Heart right ventricle (tissue), 16 donors: ENCODE measurements at regions not wholly inside any gene's neighbourhood (a gene's known extent, or its start where the extent isn't known, plus 50 kb on each side); places are given as distances from the start of the nearest gene placed in this dataset.
A peak's percentile ranks its signal among the peaks of the same experiment; 100 is the strongest.

Experiments used
- ATAC-seq, 8 donors: fragments of 200-7000 bp; cut with Tn5 transposase; one replicate each; pipeline ENCODE4 v1.9.1; 2020; ENCODE audit warnings: mild to moderate bottlenecking in 8 of 8, moderate library complexity in 8 of 8, moderate number of reproducible peaks in 1 of 8
- DNase-seq, 2 donors: peaks; one replicate each; pipeline ENCODE4 v3.0.0-alpha.2; 2020
- H3K27ac ChIP-seq, 10 donors: fragments of 200-600 bp; sonication (generic) in 2 of 10; one replicate each; pipeline versions ENCODE4 v1.5.0 to v1.8.0; 2020 to 2022; ENCODE audit warnings: mild to moderate bottlenecking in 3 of 10
- H3K27me3 ChIP-seq, 7 donors: fragments of 200-600 bp; one replicate each; pipeline ENCODE4 v1.8.0; 2021 to 2022; ENCODE audit warnings: mild to moderate bottlenecking in 2 of 7
- H3K36me3 ChIP-seq, 9 donors: fragments of 200-600 bp; sonication (generic) in 1 of 9; one replicate each; pipeline versions ENCODE4 v1.5.0 to v1.8.0; 2020 to 2022; ENCODE audit warnings: mild to moderate bottlenecking in 2 of 9
- H3K4me1 ChIP-seq, 9 donors: fragments of 200-600 bp; sonication (generic) in 1 of 9; one replicate each; pipeline versions ENCODE4 v1.5.0 to v1.8.0; 2020 to 2022; ENCODE audit warnings: mild to moderate bottlenecking in 4 of 9
- H3K4me3 ChIP-seq, 10 donors: fragments of 200-600 bp; sonication (generic) in 2 of 10; one replicate each; pipeline versions ENCODE4 v1.5.0 to v1.8.0; 2020 to 2022; ENCODE audit warnings: mild to moderate bottlenecking in 7 of 10, moderate library complexity in 2 of 10
- H3K9me3 ChIP-seq, 11 donors: fragments of 200-600 bp in 10 of 11; sonication (generic) in 2 of 11; one replicate each; pipeline versions ENCODE4 v1.5.0 to v1.8.0; 2013 to 2022; ENCODE audit warnings: mild to moderate bottlenecking in 2 of 11, control low read depth in 1 of 11, moderate library complexity in 1 of 11
- WGBS, 2 donors: extraction: QIAGEN DNeasy Blood & Tissue Kit; methylation state at CpG; one replicate each; pipeline ENCODE4 v1.1.7; 2013; ENCODE audit warnings: inconsistent platforms in 1 of 2; 5-methylcytosine and 5-hydroxymethylcytosine counted together
- intact Hi-C, 10 donors: fragments of 100-400 bp; cut with DNase I; formaldehyde crosslinking; loops; one replicate each; pipeline versions ENCODE4 v1.11.1 to v1.14.2; 2022
- TF ChIP-seq, protein P1 (sequence below), 9 donors: fragments of 200-600 bp; sonication (generic) in 2 of 9; IDR thresholded peaks; one replicate each; pipeline versions ENCODE4 v1.5.0 to v1.8.0; 2021 to 2022; ENCODE audit warnings: antibody characterized with exemption in 9 of 9, mild to moderate bottlenecking in 5 of 9, moderate library complexity in 1 of 9
- donor health status: Arrhythmogenic right ventricular cardiomyopathy.
- donor health status: ischemic (EF 13 %, LVEDD 7.1; RV severe dilation, severe dysfunction).
- donor health status: healthy with polysubstance abuse.
- donor health status: DM: no; HTN: yes; CAD: no.
- donor health status: DM: no; HTN: no; CAD: no.
- donor health status: ischemic (EF 25% LVEDD 6.9; RV normal size, moderate dysfunction).
- donor health status: ischemic (EF 25% LVEDD 5.7; RV mildly dilated, moderate dysfunction).
- donor health status: healthy.
- donor health status: DM: yes; HTN: yes; CAD: no.
- donor health status: Ischemic cardiomyopathy.
- donor health status: ischemic (EF 35%, LVEDD 5.7; RV mildly dilated, moderate dysfunction).
- donor health status: nonischemic (EF 11% LVEDD 7.7; RV severe dilation, severe dysfunction).
- donor health status: DM: yes; HTN: yes; CAD: no.
- donor health status: PGD.
- donor health status: ischemic (EF 29% LVEDD 5.4; RV normal size, mild dysfunction).
- donor health status: nonischemic (EF 23%, LVEDD 6.1; RV moderate dilation, normal function).

DNA sequence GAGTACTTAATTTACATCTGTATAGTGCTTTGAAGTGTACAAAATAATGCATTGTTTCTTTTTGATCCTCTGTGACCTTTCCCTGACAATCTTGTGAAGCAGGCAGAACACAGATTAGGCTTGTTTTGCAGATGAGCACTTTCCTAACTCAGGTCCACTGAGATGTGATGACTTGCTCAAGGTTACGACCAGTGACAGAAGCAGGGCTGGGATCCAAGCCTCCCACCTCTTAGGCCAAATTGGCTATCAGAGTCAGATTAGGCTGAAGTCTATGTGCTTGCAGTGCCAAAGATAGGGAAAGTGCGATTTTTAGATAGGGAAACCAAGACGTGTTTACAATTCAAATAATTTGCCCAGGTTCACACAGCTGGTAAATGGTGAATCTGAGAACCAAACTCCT lies 147.3 kb downstream of the OMA1 start:
- TF ChIP-seq, protein P1, sequence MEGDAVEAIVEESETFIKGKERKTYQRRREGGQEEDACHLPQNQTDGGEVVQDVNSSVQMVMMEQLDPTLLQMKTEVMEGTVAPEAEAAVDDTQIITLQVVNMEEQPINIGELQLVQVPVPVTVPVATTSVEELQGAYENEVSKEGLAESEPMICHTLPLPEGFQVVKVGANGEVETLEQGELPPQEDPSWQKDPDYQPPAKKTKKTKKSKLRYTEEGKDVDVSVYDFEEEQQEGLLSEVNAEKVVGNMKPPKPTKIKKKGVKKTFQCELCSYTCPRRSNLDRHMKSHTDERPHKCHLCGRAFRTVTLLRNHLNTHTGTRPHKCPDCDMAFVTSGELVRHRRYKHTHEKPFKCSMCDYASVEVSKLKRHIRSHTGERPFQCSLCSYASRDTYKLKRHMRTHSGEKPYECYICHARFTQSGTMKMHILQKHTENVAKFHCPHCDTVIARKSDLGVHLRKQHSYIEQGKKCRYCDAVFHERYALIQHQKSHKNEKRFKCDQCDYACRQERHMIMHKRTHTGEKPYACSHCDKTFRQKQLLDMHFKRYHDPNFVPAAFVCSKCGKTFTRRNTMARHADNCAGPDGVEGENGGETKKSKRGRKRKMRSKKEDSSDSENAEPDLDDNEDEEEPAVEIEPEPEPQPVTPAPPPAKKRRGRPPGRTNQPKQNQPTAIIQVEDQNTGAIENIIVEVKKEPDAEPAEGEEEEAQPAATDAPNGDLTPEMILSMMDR (IDR thresholded peaks at IDR 0.05) = no peak
- no peak for DNase-seq
- Histone ChIP-seq H3K36me3 (no peaks in the 10 kb centered on the region), H3K4me3 (no peak overlapping the region), H3K9me3 (no peaks in the 10 kb centered on the region), H3K27me3 (no peaks in the 10 kb centered on the region), H3K27ac (no peak overlapping the region), H3K4me1 (peaks cover 0 to 44% (median 21%) of the 10 kb centered on the region in 9 donors)
- no peak for ATAC-seq
- intact Hi-C loops = no loop called here
- WGBS, 2 donors = 26 to 43% methylated on average over 3 of the region's 3 CpGs

GRCh38 chr1:58398714-58399113 lies 147.8 kb downstream of the OMA1 start:
- TF ChIP-seq, protein P1 (IDR thresholded peaks at IDR 0.05) = no peak
- Histone ChIP-seq H3K27me3 (no peaks in the 10 kb centered on the region), H3K27ac (no peak overlapping the region), H3K4me3 (no peak overlapping the region), H3K9me3 (no peaks in the 10 kb centered on the region), H3K36me3 (no peaks in the 10 kb centered on the region), H3K4me1 (peaks cover 0 to 44% (median 21%) of the 10 kb centered on the region in 9 donors)
- intact Hi-C loops = no loop called here
- DNase-seq = no peak
- ATAC-seq = no peak
- 63 to 85% methylated on average over 1 of the region's 1 CpG for WGBS, 2 donors

GRCh38 chr1:58397187-58397820 lies 149.2 kb downstream of the OMA1 start:
- TF ChIP-seq, protein P1 (IDR thresholded peaks at IDR 0.05) = no peak

DNA sequence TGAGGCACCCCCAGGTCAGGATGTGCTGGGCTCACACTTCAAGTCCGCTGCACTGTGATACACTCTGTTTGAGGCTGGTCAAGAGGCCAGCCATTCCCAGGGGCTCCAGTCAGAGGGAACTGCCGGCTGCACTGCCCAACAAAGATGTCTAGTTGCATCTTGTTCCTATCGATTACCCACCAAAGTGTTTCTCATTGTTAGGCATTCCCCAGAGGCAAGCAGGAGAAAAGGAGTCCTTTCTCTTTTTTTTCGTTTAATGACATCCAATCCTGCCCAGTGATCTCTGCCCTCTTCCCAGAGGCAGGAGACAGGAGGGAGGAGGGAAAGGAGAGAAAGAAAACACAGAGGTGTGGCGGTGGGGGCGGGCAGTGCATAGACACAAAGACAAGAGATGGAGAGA lies 150.4 kb downstream of the OMA1 start:
- TF ChIP-seq, protein P1 (IDR thresholded peaks at IDR 0.05) = no peak
- 78 to 79% methylated on average over 6 of the region's 6 CpGs for WGBS, 2 donors
- no peak overlapping the region for H3K27ac ChIP-seq
- no peaks in the 10 kb centered on the region for H3K36me3 ChIP-seq
- no peak overlapping the region for H3K4me3 ChIP-seq
- no peaks in the 10 kb centered on the region for H3K27me3 ChIP-seq
- no peak for DNase-seq
- no peak for ATAC-seq
- intact Hi-C loops = no loop called here
- no peaks in the 10 kb centered on the region for H3K9me3 ChIP-seq
- H3K4me1 ChIP-seq = peaks cover 0 to 28% (median 14%) of the 10 kb centered on the region in 9 donors

More at GRCh38 chr1:58397187-58397820, 149.2 kb downstream of the OMA1 start:
- 79 to 80% methylated on average over 9 of the region's 9 CpGs for WGBS, 2 donors
- no peak overlapping the region for H3K4me3 ChIP-seq
- ATAC-seq (peak in 1 of 8 donors; percentile 46), DNase-seq (no peak)
- peaks cover 0 to 31% (median 19%) of the 10 kb centered on the region in 9 donors for H3K4me1 ChIP-seq
- no peaks in the 10 kb centered on the region for H3K36me3 ChIP-seq
- no peaks in the 10 kb centered on the region for H3K27me3 ChIP-seq
- intact Hi-C loops = no loop called here
- no peak overlapping the region for H3K27ac ChIP-seq
- no peaks in the 10 kb centered on the region for H3K9me3 ChIP-seq
